Muscle layer of colon (tissue), 2 donors: ENCODE measurements at regions not wholly inside any gene's neighbourhood (a gene's known extent, or its start where the extent isn't known, plus 50 kb on each side); places are given as distances from the start of the nearest gene placed in this dataset.

Experiments
- H3K27ac ChIP-seq: one replicate; pipeline ENCODE4 v1.7.0; 2013; ENCODE audit warnings: low read depth, mild to moderate bottlenecking, low read length, moderate library complexity
- H3K27me3 ChIP-seq, 2 donors: one replicate each; pipeline ENCODE4 v1.7.0; 2013; ENCODE audit warnings: low read length in 2 of 2, mild to moderate bottlenecking in 2 of 2; ENCODE audit not compliant: insufficient read depth in 2 of 2, control insufficient read depth in 1 of 2
- H3K36me3 ChIP-seq: one replicate; pipeline ENCODE4 v1.7.0; 2013; ENCODE audit warnings: mild to moderate bottlenecking, low read length; ENCODE audit not compliant: insufficient read depth
- H3K4me1 ChIP-seq: one replicate; pipeline ENCODE4 v1.7.0; 2013; ENCODE audit warnings: mild to moderate bottlenecking, low read length; ENCODE audit not compliant: insufficient read depth
- H3K4me3 ChIP-seq, 2 donors: one replicate each; pipeline ENCODE4 v1.7.0; 2013; ENCODE audit warnings: low read length in 2 of 2, low read depth in 1 of 2, mild to moderate bottlenecking in 1 of 2, moderate library complexity in 1 of 2
- H3K9ac ChIP-seq: one replicate; pipeline ENCODE4 v1.7.0; 2013; ENCODE audit warnings: low read length
- H3K9me3 ChIP-seq: one replicate; pipeline ENCODE4 v1.7.0; 2013; ENCODE audit warnings: mild to moderate bottlenecking, low read length
- donor health status: abdominal sarcoma.
- donor health status: Adenocarcinoma of cecum.

DNA sequence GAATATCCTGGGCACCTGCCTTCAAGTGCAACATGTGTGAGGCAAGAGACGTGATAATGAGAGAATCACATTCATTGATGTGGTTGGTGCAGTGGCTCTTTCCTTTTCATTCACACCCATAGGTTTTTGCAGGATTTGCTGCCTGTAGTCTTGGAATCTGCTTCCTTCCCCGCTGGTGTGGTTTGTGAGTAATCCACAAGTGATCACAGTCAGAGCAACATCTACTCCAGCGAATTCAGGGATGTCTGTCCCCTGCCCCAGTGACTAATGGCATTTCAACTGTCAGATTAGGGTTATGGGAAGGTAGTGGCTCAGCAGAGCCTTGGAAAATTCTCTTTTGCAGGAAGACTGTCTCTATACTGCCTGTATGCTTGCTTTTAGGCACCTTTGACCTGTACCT lies 225.5 kb upstream of the RBMS1 start:
- H3K36me3 ChIP-seq = no peaks in the 10 kb centered on the region
- H3K4me3 ChIP-seq = no peak overlapping the region
- H3K9ac ChIP-seq = no peak overlapping the region
- no peaks in the 10 kb centered on the region for H3K27me3 ChIP-seq
- H3K4me1 ChIP-seq = peaks cover 5% of the 10 kb centered on the region
- no peaks in the 10 kb centered on the region for H3K9me3 ChIP-seq
- no peak overlapping the region for H3K27ac ChIP-seq

DNA sequence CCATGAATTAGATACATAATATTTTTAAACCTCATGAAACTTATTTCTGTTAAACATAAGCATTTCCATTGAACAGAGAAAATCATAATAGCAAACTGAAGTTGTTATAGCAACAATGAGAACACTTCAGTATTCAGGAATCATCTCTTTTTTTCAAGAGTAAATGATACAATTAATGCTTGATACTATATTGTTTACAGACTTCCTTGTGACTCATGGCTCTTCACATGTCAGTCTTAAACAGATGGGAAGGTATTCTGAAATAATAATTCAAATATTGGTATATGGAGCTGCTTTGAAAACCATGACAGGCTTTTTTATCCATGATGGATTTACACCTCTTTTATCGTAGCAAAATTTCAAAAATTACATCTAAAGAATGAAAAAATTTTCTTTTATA lies 226.5 kb upstream of the RBMS1 start:
- Histone ChIP-seq H3K27ac (no peak overlapping the region), H3K4me3 (no peak overlapping the region), H3K4me1 (peaks cover 5% of the 10 kb centered on the region), H3K9me3 (no peaks in the 10 kb centered on the region), H3K36me3 (no peaks in the 10 kb centered on the region), H3K9ac (no peak overlapping the region), H3K27me3 (no peaks in the 10 kb centered on the region)

DNA sequence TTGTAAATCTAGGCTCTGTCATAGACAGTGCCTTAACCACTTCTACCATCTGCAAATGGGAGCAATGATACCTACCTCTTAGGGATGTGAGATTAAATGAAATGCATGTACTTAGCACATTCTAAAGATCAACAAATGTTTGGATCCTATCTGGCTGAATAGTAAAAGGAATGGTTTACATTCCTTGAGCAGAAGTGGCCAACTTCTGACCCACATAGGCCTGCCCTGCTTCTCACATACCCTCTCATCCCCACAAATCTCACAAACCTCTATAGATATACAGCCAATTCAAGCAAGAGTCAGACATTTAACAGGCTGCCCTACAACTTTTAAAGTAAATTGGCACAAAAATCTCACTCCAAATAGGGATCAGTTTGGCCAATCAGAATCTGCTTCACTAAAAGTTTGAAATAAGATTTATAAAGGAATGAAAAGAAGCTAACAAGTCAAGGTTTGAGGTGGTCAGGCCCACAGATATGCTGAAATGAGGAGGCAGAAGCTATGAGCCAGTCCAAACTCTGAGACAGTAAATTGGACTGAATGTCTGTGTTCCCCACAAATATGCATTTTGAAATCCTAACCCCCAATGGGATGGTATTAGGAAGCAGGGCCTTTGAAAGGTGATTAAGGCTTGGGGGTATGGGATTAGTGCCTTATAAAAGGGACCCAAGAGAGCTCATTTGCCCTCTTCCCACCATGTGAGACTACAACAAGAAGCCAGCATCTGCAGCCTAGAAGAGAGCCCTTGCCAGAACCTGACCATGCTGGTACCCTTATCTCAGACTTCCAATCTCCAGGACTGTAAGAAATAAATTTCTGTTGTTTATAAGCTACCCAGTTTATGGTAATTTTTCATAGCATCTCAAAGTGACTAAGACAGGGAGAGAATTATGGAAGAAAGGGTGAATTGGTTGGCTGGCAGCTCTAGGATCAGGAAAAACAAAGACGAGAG lies 227.8 kb upstream of the RBMS1 start:
- no peak overlapping the region for H3K9ac ChIP-seq
- H3K36me3 ChIP-seq = no peaks in the 10 kb centered on the region
- no peak overlapping the region for H3K4me3 ChIP-seq
- no peaks in the 10 kb centered on the region for H3K27me3 ChIP-seq
- H3K9me3 ChIP-seq = no peaks in the 10 kb centered on the region
- H3K27ac ChIP-seq = no peak overlapping the region
- H3K4me1 ChIP-seq = peaks cover 5% of the 10 kb centered on the region

DNA sequence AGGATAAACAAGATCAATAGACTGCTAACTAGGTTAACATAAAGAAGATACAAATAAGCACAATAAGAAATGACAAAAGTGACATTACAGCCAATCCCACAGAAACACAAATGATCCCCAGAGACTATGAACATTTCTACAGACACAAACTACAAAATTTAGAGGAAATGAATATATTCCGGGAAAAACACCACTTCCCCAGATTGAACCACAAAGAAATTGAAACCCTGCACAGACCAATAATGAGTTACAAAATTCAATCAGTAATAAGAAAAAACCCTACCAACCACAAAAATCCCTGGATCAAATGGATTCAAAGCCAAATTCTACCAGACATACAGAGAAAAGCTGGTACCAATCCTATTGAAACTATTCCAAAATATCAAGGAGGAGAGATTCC lies 232.4 kb upstream of the RBMS1 start:
- Histone ChIP-seq H3K4me3 (no peak overlapping the region), H3K9me3 (no peaks in the 10 kb centered on the region), H3K27me3 (no peaks in the 10 kb centered on the region), H3K4me1 (peaks cover 10% of the 10 kb centered on the region), H3K9ac (no peak overlapping the region), H3K36me3 (no peaks in the 10 kb centered on the region), H3K27ac (no peak overlapping the region)

DNA sequence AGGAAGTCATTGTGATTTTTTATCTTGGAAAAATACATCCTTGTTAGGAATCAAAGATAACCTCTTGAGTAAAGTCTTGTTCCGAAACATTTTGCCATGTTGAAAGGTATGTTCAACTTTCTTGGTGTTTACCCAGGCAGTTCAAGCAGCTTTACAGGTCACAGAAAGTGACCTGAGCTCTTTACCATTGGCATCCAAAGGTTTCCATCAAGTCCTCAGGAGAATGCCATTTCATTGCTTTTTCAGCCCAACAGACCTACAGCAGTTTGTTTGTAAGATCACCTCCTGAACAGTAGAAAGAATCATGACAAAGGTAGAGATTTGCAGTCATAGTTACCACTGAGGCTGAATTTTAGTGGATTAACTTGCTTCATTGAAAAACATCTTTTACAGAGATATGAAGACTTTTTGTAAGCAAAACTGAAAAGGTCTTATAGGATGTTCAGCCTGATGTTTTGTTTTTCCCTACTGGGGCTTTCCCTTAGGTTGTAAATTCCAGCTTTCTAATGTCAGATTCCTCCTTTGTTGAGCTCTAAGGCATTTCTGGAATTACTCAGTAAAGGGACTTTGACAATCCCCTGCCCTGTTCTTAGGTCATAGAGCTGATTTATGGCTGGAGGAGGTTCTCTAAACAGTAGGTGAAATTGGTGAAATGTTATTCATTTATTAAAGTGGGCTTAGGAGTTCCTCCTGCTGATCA lies 236.8 kb upstream of the RBMS1 start:
- H3K4me1 ChIP-seq = peaks cover 5% of the 10 kb centered on the region
- H3K27me3 ChIP-seq = no peaks in the 10 kb centered on the region
- H3K9me3 ChIP-seq = no peaks in the 10 kb centered on the region
- no peaks in the 10 kb centered on the region for H3K36me3 ChIP-seq
- no peak overlapping the region for H3K27ac ChIP-seq
- no peak overlapping the region for H3K9ac ChIP-seq
- H3K4me3 ChIP-seq = no peak overlapping the region

DNA sequence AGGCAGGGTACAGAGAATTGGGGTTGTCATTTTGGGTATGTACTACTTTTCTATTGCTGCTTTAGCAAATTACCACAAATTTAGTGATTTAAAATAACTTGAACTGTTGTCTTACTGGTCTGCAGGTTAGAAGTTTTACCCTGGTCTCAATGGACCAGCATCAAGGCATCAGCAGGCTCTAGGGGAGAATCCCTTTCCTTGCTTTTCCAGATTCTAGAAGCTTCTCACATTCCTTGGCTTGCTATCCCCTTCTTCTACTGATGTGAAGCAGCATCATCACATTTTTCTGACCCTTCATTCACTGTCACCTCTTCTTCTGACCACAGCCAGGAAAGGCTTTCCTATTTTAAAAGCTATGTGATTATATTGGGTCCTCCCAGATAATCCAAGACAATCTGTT lies 237.8 kb upstream of the RBMS1 start:
- H3K27ac ChIP-seq = no peak overlapping the region
- no peak overlapping the region for H3K9ac ChIP-seq
- no peaks in the 10 kb centered on the region for H3K36me3 ChIP-seq
- no peak overlapping the region for H3K4me3 ChIP-seq
- H3K4me1 ChIP-seq = peaks cover 5% of the 10 kb centered on the region
- no peaks in the 10 kb centered on the region for H3K27me3 ChIP-seq
- no peaks in the 10 kb centered on the region for H3K9me3 ChIP-seq

DNA sequence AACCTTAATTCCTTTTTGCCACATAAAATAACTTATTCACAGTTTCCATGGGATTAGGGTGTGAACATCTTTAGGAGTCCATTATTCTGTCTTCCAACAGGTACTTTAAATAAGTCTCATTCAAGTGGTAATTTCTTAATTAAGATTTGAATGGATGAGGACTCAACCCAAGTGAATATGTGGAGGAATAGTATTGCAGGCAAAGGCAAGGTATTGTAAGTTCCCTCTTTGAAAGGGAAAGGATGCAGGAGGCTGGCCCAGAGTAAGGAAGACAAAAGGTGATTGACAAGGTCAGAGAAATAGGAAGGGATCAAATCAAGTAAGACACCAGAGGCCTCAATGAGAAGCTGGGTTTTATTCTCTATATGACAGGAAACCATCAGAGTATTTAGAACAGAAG lies 238.2 kb upstream of the RBMS1 start:
- no peaks in the 10 kb centered on the region for H3K9me3 ChIP-seq

DNA sequence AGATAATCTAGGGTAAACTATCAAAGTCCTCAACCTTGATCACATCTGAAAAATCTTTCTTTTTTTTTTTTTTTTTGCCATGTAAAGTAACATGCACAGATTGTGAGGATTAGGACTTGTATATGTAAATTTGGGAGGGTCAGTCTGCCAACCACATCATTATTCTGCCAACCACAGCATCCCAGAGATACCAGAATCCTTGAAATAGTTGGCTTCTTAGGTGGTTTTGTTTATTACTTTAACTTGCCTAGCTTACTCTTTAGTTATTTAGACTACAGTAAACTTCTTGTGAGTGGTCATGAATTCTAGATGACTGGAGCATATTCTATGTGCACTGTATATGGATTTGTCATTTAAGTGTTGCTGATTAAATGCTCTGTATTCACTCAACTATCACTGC lies 242.1 kb upstream of the RBMS1 start:
- no peaks in the 10 kb centered on the region for H3K36me3 ChIP-seq
- H3K27me3 ChIP-seq = no peaks in the 10 kb centered on the region
- no peak overlapping the region for H3K4me3 ChIP-seq
- H3K4me1 ChIP-seq = peaks cover under 1% of the 10 kb centered on the region
- no peak overlapping the region for H3K27ac ChIP-seq
- H3K9me3 ChIP-seq = no peaks in the 10 kb centered on the region
- no peak overlapping the region for H3K9ac ChIP-seq

More for the DNA sequence above, 238.2 kb upstream of the RBMS1 start:
- Histone ChIP-seq H3K36me3 (no peaks in the 10 kb centered on the region), H3K27me3 (no peaks in the 10 kb centered on the region), H3K4me1 (peaks cover 5% of the 10 kb centered on the region), H3K4me3 (no peak overlapping the region), H3K27ac (no peak overlapping the region), H3K9ac (no peak overlapping the region)

DNA sequence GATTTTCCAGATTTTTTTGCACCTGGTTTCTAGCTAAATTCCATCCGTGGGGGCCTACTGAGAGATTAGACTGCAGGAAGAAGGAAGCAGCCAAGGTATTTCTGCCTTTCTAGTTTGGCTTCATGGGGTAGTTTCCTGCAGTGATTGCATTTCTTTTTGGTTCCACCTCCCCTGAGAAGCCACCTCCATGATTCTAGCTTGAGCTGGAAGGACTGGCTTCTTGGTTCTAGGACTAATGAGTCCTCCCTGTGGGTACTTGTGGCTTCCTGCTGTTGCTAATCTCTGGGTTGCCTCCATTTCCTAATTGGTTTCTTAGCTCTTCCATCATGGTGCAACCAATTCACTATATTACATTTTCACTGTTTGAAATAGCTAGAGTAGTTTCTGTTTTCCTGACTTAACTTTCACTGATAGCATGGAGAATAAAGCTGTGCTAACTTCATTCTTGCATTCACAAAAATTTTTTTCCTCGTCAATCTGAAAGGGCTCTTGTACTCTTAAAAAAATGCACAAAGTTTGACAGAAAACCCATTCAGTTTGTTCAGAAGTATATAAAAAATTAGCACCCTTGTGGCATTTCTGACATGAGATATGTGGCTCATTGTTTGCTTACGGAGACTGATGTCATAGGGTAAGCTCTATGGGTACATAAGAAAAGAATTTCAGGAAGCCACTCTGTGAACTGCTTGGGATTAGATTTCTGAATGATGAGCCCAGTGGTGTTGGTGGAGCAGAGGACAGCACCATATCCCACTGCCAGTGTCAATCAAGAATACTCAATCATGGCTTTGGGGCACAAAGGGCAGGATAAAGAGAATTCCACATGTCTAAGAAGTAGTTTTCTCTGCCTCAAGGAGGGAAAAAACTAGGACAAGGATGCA lies 242.8 kb upstream of the RBMS1 start:
- Histone ChIP-seq H3K9me3 (no peaks in the 10 kb centered on the region), H3K9ac (no peak overlapping the region), H3K4me3 (no peak overlapping the region), H3K27me3 (no peaks in the 10 kb centered on the region), H3K36me3 (no peaks in the 10 kb centered on the region), H3K27ac (no peak overlapping the region), H3K4me1 (no peaks in the 10 kb centered on the region)

DNA sequence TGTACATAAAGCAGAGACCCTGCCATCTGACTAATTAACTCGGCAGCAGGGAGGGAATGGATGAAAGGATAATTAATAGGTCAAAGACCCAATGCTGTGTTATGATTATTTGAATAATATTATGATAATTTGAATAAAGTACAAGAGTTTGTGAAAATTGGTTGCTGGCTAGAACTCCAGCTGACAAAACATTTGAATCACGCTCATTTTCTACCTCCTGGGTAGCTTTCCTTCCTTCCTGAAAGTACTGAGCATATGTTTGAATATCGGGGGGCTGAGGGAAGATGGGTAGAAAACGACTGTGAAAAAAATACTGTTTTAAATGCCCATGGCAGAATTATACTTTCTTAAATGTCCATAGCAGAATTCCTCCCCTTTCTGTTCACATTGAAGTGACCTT lies 243.6 kb upstream of the RBMS1 start:
- Histone ChIP-seq H3K9ac (no peak overlapping the region), H3K27me3 (no peaks in the 10 kb centered on the region)

DNA sequence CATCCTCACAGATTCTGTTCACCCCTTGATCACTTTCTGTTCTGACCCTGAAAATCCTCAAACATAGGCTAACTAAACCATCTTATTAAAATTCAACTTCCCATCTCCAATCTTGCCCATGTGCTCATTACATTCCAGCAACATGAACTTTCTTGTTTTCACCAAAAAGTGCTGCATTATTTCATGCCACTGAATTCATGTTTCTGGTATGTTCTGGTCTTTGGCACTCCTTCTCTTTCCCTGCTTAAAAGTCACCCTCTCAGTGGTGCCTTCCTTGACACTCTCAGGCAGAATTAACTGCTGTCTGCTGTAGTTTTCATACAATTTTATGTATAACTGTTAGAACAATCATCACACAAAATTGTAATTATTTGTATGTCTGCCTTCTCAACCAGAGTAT lies 247.7 kb upstream of the RBMS1 start:
- H3K27me3 ChIP-seq = no peaks in the 10 kb centered on the region
- H3K36me3 ChIP-seq = no peaks in the 10 kb centered on the region
- H3K4me3 ChIP-seq = no peak overlapping the region
- no peaks in the 10 kb centered on the region for H3K9me3 ChIP-seq
- H3K27ac ChIP-seq = no peak overlapping the region
- no peak overlapping the region for H3K9ac ChIP-seq
- no peaks in the 10 kb centered on the region for H3K4me1 ChIP-seq

More for the DNA sequence above, 243.6 kb upstream of the RBMS1 start:
- Histone ChIP-seq H3K27ac (no peak overlapping the region), H3K9me3 (no peaks in the 10 kb centered on the region), H3K4me3 (no peak overlapping the region), H3K36me3 (no peaks in the 10 kb centered on the region), H3K4me1 (no peaks in the 10 kb centered on the region)
